ENCODE measurements at regions not wholly inside any gene's neighbourhood (a gene's known extent, or its start where the extent isn't known, plus 50 kb on each side); places are given as distances from the start of the nearest gene placed in this dataset.

DNA sequence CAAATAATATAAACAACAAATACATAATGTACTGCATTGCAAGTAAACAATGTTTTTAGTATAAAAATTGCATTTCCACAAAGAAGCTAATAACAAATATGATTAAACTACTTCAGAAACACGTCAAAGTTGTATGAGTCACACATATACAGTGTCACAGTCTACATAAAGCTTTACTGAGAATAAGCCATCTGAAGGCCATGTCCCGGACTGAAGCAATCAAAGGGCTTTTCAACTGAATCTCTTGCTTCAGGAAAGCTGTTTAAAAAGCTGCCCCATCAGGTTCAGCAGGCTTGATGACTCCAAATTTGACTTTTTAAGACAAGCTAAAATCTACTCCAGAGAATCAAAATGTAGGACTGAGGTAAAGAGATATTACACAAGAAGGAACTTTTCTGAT is 1476.8 kb downstream of the ADGRL3 start:
- Mint-ChIP-seq H3K27ac (no peak overlapping the region), H3K4me1 (ENCODE audit: low read depth) (no peaks in the 10 kb centered on the region), H3K9me3 (ENCODE audit: low read depth) (peaks cover 4% of the 10 kb centered on the region), H3K4me3 (ENCODE audit: low read depth) (no peak overlapping the region), H3K36me3 (ENCODE audit: insufficient read depth) (no peaks in the 10 kb centered on the region), H3K27me3 (no peaks in the 10 kb centered on the region)
- TF ChIP-seq CTCF (IDR thresholded peaks at IDR 0.05; ENCODE audit: unreplicated experiment): no peak
- DNase-seq (ENCODE audit: low spot score, unreplicated experiment): no peak

- Mint-ChIP-seq H3K9me3 (ENCODE audit: low read depth) (peaks cover 2% of the 10 kb centered on the region), H3K36me3 (ENCODE audit: insufficient read depth) (no peaks in the 10 kb centered on the region)
Measured at GRCh38 chr4:62670514-62670913, 1470.4 kb downstream of the ADGRL3 start.

DNA sequence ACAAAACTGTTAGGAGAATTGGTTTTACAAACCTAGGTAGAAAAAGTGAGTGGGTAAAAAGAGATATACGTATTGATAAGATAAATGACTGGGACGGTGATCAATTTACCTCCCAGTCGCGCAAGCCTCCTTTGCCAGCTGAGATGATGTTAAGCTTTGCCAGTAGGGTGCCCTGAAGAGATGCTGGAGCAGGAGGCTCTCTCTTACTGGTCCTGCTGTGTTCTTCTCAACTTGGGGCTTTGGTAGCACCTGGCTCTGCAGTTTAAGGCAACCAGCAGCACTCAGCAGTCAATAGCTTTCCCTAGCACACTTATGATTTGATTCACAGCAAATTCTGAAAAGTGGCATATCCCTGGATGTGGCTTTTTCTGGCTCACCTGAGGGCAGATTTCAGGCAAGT is 1461.7 kb downstream of the ADGRL3 start:
- TF ChIP-seq CTCF (IDR thresholded peaks at IDR 0.05; ENCODE audit: unreplicated experiment): no peak
- H3K36me3 Mint-ChIP-seq (ENCODE audit: insufficient read depth): no peaks in the 10 kb centered on the region
- no peak for DNase-seq (ENCODE audit: low spot score, unreplicated experiment)
- no peak overlapping the region for H3K27ac Mint-ChIP-seq
- H3K4me3 Mint-ChIP-seq (ENCODE audit: low read depth): no peak overlapping the region
- peaks cover under 1% of the 10 kb centered on the region for H3K9me3 Mint-ChIP-seq (ENCODE audit: low read depth)
- H3K4me1 Mint-ChIP-seq (ENCODE audit: low read depth): no peaks in the 10 kb centered on the region
- peaks cover 6% of the 10 kb centered on the region for H3K27me3 Mint-ChIP-seq

More at GRCh38 chr4:62670514-62670913, 1470.4 kb downstream of the ADGRL3 start:
- Mint-ChIP-seq H3K4me1 (ENCODE audit: low read depth) (no peaks in the 10 kb centered on the region), H3K27me3 (no peaks in the 10 kb centered on the region), H3K27ac (no peak overlapping the region), H3K4me3 (ENCODE audit: low read depth) (no peak overlapping the region)
- no peak for TF ChIP-seq CTCF (IDR thresholded peaks at IDR 0.05; ENCODE audit: unreplicated experiment)
- DNase-seq (ENCODE audit: low spot score, unreplicated experiment): no peak

DNA sequence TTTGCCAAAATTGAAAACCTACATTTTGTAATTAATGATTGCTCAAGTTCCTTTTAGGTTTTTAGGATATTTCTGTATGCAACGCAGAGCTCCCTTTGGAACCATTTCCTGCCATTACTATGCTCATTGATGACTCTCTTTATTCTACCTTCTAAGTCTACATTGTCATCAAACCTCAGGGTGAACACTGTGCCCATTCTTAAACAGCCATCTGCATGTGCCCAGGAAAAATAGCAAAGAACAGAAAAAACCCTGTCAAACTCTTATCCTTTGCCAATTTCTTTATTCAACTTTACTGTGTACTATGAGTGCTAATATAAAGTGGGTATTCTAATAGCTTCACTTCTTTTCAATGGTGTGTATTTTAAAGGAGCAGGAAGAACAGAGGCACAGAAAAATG is 1455.9 kb downstream of the ADGRL3 start:
- Mint-ChIP-seq H3K27ac (no peak overlapping the region), H3K36me3 (ENCODE audit: insufficient read depth) (no peaks in the 10 kb centered on the region), H3K4me1 (ENCODE audit: low read depth) (no peaks in the 10 kb centered on the region), H3K4me3 (ENCODE audit: low read depth) (no peak overlapping the region), H3K27me3 (no peaks in the 10 kb centered on the region), H3K9me3 (ENCODE audit: low read depth) (no peaks in the 10 kb centered on the region)
- no peak for TF ChIP-seq CTCF (IDR thresholded peaks at IDR 0.05; ENCODE audit: unreplicated experiment)
- DNase-seq (ENCODE audit: low spot score, unreplicated experiment): no peak

GRCh38 chr4:62644372-62644771 is 1444.2 kb downstream of the ADGRL3 start:
- Mint-ChIP-seq H3K27me3 (peaks cover 6% of the 10 kb centered on the region), H3K27ac (no peak overlapping the region), H3K4me3 (ENCODE audit: low read depth) (no peak overlapping the region), H3K9me3 (ENCODE audit: low read depth) (no peaks in the 10 kb centered on the region), H3K36me3 (ENCODE audit: insufficient read depth) (no peaks in the 10 kb centered on the region), H3K4me1 (ENCODE audit: low read depth) (peaks cover 1% of the 10 kb centered on the region)
- peak; percentile 60 for TF ChIP-seq CTCF (IDR thresholded peaks at IDR 0.05; ENCODE audit: unreplicated experiment)
- no peak for DNase-seq (ENCODE audit: low spot score, unreplicated experiment)
